Stimulated activated CD8-positive, alpha-beta memory T cell treated with anti-CD3 and anti-CD28 coated beads, Interleukin-7, amount 100 ng/mL, for 48 hours (primary cell): ENCODE measurements at regions not wholly inside any gene's neighbourhood (a gene's known extent, or its start where the extent isn't known, plus 50 kb on each side); places are given as distances from the start of the nearest gene placed in this dataset.
A peak's percentile ranks its signal among the peaks of the same experiment; 100 is the strongest.
"Not testable (repeated sequence)": the region's sequence is repeated elsewhere in the genome, so short reads cannot be mapped to it uniquely, and the experiment has no call there.

Experiments used
- DNase-seq, 2 donors: peaks; one replicate each; pipeline ENCODE4 v3.0.0-alpha.2; 2020; ENCODE audit warnings: low read depth in 1 of 2; ENCODE audit errors: extremely low read depth in 1 of 2

GRCh38 chr10:63836666-63837442 lies 315.7 kb downstream of the REEP3 start:
- DNase-seq = no peak

- no peak for DNase-seq
These were observed 320.6 kb downstream of the REEP3 start for GRCh38 chr10:63841761-63842160.

GRCh38 chr10:63843107-63843506 lies 321.9 kb downstream of the REEP3 start:
- DNase-seq = no peak

DNA sequence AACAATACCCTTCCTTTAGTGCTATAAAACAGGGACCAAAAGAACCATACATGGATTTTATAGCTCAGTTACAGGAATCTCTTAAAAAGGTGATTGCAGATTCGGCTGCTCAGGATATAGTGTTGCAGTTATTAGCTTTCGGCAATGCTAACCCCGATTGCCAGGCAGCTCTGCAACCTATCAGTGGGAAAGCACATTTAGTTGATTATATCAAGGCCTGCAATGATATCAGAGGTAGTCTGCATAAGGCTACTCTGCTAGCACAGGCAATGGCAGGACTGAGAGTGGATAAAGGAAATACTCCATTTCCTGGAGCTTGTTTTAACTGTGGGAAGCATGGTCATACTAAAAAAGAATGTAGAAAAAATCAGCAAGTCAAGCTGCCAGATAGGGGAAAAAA lies 327.7 kb downstream of the REEP3 start:
- not testable (repeated sequence) for DNase-seq

- no peak for DNase-seq
These were observed 341.7 kb downstream of the REEP3 start for GRCh38 chr10:63862860-63863259.

GRCh38 chr10:63865210-63865609 lies 344.0 kb downstream of the REEP3 start:
- no peak for DNase-seq

DNA sequence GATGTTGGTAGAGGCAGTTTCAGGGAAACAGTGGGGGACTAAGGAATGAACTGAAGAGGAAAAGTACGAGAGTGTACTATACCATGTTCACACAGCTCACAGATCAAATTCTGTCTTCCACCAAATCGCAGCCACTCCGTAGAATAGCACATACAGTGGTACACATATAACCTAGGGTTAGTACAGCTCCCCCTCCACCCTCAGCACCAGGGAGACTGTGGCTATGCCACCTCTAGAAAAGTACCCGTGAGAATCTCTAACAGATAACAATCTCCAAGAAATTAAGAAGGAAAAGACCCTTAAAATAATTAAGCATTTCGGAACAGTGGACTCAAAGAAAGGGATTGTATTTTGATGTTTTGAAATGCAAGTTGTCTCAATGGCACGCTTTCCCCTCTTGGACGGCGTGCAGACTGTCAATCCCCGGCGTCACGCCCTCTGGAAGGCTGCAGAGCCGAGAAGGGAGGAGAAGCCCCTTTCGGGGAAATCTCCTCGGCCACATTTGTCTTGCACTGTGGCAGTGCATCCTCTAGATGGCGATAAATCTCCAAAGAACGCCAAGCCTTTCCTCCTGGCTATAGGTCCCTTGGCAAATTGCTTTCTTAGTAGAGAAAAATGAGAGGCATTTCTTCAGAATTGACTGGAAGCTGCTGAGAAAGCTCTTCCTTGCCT lies 345.0 kb downstream of the REEP3 start:
- DNase-seq = peak in 1 of 2 donors; percentile 5

GRCh38 chr10:63866747-63867140 lies 345.5 kb downstream of the REEP3 start:
- DNase-seq = no peak

DNA sequence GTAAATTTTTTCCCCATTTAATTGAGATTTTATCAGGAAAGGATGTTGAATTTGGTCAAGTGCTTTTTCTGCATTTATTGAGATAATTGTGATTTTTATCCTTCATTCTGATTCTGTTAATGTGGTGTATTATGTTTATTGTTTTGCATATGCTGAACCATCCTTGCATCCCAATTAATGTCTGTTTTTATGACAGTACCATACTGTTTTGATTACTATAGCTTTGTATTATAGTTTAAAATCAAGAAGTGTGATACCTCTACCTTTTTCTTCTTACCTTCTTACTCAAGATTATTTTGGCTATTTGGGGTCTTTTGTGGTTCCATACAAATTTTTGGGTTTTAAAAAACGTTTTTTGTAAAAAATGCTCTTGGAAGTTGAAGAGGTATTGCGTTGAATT lies 357.2 kb downstream of the REEP3 start:
- no peak for DNase-seq

GRCh38 chr10:63883861-63884260 lies 362.7 kb downstream of the REEP3 start:
- no peak for DNase-seq

DNA sequence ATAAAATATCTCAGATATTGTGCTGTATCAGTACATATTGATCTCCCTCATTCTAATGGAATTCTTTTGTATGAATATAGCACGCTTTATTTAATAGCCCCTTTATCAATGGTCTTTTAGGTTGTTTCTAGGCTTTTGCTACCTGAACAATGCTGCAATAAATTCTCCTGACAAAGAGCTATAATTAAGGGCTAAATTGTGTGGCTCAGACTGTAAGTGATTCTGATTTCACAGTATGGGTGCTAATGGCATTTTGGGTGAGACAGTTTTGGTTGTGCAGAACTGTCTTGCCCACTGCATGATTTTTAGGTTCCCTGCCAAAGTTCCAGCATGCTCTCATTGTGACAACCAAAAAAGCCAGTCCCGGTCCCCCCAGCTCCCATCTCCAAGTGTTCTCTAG lies 363.2 kb downstream of the REEP3 start:
- DNase-seq = no peak

DNA sequence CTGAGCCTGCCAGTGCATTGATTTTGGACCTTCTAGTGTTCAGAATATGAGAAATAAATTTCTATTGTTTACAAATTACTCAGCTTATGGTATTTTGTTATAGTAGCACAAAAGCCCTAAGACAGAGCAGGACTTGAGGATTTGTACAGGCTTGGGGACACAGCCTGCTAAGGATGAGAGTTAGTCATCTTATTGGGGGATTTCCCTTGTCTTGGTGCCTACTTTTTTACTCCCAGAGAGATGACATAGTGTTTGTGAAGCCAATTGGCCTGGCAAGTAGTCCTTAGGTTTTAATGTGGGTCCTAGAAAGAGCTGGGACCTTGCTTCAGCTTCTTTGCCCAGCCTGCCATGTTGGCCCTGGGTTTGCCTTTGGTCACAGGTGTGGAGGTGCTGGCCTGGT lies 364.0 kb downstream of the REEP3 start:
- no peak for DNase-seq

DNA sequence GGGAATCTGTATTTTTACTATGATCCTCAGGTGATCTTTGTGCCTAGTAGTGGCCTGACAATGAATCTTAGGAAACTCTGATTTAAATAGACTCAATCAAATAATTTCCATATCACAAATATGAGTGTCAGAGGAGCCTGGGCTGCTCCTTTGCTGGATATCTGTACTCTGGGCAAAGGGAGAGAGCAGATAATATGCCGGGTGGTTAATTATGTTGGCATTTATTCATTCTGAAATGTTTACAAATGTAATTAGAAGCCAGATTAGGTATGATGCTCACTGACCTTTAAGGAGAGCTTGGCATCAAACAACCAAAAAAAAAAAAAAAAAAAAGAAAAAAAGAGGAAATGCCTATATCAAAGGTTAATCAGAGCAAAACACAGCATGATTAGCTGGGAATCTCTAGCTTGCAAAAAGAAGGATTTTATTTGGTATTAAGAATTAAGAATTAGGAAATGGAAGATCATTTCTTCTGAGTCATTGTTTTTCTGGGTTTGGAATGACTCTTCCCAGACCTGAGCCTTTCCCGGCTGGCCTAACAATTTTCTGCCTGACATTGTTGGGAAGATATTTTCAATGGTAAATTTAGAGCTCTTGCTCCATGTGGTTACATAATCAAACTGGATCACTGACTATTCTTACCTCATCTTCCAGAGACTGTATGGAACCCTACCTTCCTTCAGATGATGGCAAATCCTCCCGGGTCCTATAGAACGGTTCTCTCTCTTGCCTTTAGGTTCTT lies 365.3 kb downstream of the REEP3 start:
- no peak for DNase-seq

GRCh38 chr10:63887023-63887589 lies 365.9 kb downstream of the REEP3 start:
- DNase-seq = no peak

- DNase-seq = no peak
These were observed 366.6 kb downstream of the REEP3 start for GRCh38 chr10:63887600-63888370.

DNA sequence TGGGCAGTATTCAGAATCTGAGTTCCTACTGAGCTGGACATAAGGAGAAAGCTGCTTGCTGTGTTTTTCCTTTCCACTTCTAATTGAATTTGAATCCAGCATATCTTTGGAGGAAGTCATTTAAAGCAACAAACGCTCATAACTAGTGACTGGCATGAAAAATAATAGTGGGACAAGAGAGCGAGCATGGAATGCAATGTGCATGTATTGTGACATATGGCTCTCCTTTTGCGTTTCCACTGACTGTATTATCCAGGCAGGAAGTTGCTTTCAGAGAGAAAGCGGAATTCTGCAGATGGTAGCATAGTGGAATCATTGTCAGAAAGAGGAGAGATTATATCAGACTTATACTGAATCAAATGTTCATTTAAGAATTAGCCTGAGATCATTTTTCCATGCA lies 368.6 kb downstream of the REEP3 start:
- DNase-seq = no peak

GRCh38 chr10:63896992-63897391 lies 375.8 kb downstream of the REEP3 start:
- DNase-seq = no peak

DNA sequence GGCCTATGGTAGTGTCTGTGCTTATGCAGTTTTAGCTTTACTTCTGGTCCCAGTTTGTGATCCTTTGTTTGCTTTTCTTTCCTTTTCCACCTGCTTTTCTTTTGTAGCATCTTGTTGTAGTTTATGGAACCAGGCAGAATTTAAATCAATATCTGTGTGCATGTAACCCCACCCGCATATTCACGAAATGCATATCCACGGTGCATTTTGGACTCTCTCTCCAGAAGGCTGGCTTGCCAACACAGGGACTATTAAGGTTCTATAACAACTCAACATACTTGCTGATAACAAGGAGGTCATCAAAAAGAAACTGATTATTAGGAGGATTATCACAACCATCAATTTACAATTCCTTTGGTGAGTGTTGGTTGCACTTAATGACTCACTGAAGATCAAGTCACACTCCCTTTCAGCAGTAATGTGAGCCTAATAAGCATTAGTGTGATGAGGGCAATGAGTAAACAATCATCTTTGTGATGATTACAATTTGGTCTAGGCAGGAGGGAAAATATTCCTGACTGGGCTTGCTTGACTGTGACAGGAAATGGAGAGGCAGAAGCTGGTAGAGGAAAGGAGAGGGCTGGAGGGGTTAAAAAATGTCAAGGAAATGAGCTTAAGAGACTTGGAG lies 378.6 kb downstream of the REEP3 start:
- DNase-seq = no peak

DNA sequence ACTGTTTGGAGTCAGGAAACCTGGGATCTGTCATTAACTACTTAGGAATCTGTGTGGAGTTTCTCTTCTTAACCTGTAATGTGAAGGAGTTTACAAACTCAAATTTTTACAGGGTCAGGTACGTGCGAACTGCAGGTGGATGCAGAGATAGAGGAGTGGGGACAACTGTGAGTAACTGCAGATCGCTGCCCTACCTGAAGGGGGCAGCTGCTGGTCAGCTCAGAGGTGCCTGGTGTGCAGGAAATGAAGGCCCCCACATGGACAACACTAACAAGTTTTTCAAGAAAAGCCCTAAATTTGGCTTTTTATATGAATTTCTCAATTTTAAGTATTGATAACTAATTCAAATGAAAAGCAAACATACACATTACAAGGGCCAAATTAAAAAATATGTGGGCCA lies 380.0 kb downstream of the REEP3 start:
- DNase-seq = no peak

DNA sequence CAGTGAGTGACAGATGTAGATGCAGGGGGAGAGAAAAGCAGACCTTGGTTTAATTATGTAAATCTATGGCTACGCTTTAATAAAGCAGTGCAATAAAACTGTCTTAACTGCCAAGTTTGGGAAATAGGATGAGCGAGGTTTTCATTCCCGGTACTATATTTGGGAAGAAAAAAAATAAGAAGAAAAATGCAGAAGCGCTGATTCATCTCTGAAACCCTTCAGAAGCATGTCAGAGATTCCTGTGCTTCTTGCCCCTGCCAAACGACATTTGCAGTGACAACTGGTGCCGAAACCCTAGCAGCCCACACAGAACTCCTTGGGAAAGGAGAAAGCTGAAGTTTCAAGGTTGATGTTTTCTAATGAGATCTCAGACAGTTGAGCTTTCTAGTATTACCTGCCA lies 380.7 kb downstream of the REEP3 start:
- no peak for DNase-seq
